Colonic mucosa (tissue), 4 donors: ENCODE measurements at regions not wholly inside any gene's neighbourhood (a gene's known extent, or its start where the extent isn't known, plus 50 kb on each side); places are given as distances from the start of the nearest gene placed in this dataset.
"Not testable (repeated sequence)": the region's sequence is repeated elsewhere in the genome, so short reads cannot be mapped to it uniquely, and the experiment has no call there.

Experiments used
- DNase-seq: peaks from one replicate; pipeline ENCODE4 v3.0.0-alpha.2; 2020
- H3K27ac ChIP-seq: fragments of 200-600 bp; one replicate; pipeline ENCODE4 v1.8.0; 2021
- H3K27me3 ChIP-seq: fragments of 200-600 bp; one replicate; pipeline ENCODE4 v1.8.0; 2021
- H3K36me3 ChIP-seq: fragments of 200-600 bp; one replicate; pipeline ENCODE4 v1.8.0; 2021
- H3K4me1 ChIP-seq: fragments of 200-600 bp; one replicate; pipeline ENCODE4 v1.8.0; 2021; ENCODE audit warnings: mild to moderate bottlenecking
- H3K4me3 ChIP-seq: fragments of 200-600 bp; one replicate; pipeline ENCODE4 v1.8.0; 2021
- H3K9ac ChIP-seq, 2 donors: one replicate each; pipeline ENCODE4 v1.7.0; 2013; ENCODE audit warnings: control low read depth in 2 of 2, low read depth in 2 of 2, low read length in 2 of 2
- H3K9me3 ChIP-seq: fragments of 200-600 bp; one replicate; pipeline ENCODE4 v1.8.0; 2021
- CTCF ChIP-seq: fragments of 200-600 bp; IDR thresholded peaks from one replicate; pipeline ENCODE4 v1.8.0; 2022; ENCODE audit warnings: antibody characterized with exemption, mild to moderate bottlenecking
- intact Hi-C: fragments of 100-400 bp; cut with DNase I; formaldehyde crosslinking; loops from one replicate; pipeline ENCODE4 v1.14.1; 2022
- donor health status: healthy.
- donor health status: DM: no; HTN: no; CAD: no.
- donor health status: DM: no; HTN: no; CAD: no.

- H3K4me3 ChIP-seq, result no peak overlapping the region
- no peaks in the 10 kb centered on the region for H3K27me3 ChIP-seq
- TF ChIP-seq CTCF, result no peak
- H3K36me3 ChIP-seq, result no peaks in the 10 kb centered on the region
- intact Hi-C loops, result no loop called here
- no peaks in the 10 kb centered on the region for H3K9me3 ChIP-seq
- H3K9ac ChIP-seq, result no peak overlapping the region
- H3K27ac ChIP-seq, result no peak overlapping the region
- DNase-seq, result no peak
- H3K4me1 ChIP-seq, result no peaks in the 10 kb centered on the region
Observed at GRCh38 chr10:64798297-64798696, 1277.1 kb downstream of the REEP3 start.

GRCh38 chr10:64808233-64808632, 1287.0 kb downstream of the REEP3 start:
- H3K9me3 ChIP-seq, H3K4me3 ChIP-seq, H3K27me3 ChIP-seq, H3K4me1 ChIP-seq, intact Hi-C loops, H3K9ac ChIP-seq, H3K36me3 ChIP-seq, H3K27ac ChIP-seq, DNase-seq: not testable (repeated sequence)

DNA sequence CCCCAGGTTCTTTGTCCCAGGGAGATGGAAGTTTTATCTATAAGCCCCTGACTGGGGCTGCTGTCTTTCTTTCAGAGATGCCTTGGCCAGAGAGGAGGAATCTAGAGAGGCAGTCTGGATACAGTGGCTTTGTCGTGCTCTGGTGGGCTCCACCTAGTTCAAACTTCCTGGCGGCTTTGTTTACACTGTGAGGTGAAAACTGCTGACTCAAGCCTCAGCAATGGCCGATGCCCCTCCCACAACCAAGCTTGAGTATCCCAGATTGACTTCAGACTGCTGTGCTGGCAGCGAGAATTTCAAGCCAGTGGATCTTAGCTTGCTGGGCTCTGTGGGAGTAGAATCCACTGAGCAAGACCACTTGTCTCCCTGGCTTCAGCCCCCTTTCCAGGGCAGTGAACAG, 1288.8 kb downstream of the REEP3 start:
- H3K27me3 ChIP-seq, intact Hi-C loops, H3K9me3 ChIP-seq, DNase-seq, H3K36me3 ChIP-seq, H3K4me3 ChIP-seq, H3K4me1 ChIP-seq, H3K27ac ChIP-seq, H3K9ac ChIP-seq: not testable (repeated sequence)

- Histone ChIP-seq H3K9me3 (no peaks in the 10 kb centered on the region), H3K9ac (no peak overlapping the region), H3K36me3 (no peaks in the 10 kb centered on the region), H3K4me3 (no peak overlapping the region), H3K27ac (no peak overlapping the region), H3K4me1 (no peaks in the 10 kb centered on the region), H3K27me3 (no peaks in the 10 kb centered on the region)
- DNase-seq, result no peak
- no peak for TF ChIP-seq CTCF
- intact Hi-C loops, result no loop called here
Observed at GRCh38 chr10:64813391-64813790, 1292.2 kb downstream of the REEP3 start.

DNA sequence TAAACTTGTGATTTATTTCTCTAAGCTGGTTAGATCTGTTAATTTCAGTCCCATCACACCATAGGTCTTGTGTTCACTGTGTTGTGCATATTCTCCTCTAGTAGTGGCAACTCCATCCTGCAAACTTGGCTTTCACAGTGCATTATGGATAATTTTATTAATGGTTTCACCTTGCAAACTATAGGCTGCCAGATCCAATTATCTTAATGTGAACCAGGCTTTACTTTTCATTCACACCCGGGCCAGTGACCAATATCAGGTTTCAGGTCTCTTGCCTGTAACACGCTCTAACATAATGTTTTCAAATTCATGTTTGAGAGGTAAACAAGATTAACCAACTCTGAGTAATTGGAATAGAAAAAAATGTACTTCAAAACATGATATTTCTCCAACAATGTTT, 1293.0 kb downstream of the REEP3 start:
- no peak for TF ChIP-seq CTCF
- Histone ChIP-seq H3K4me3 (no peak overlapping the region), H3K36me3 (no peaks in the 10 kb centered on the region), H3K9ac (no peak overlapping the region), H3K9me3 (no peaks in the 10 kb centered on the region), H3K27me3 (no peaks in the 10 kb centered on the region), H3K27ac (no peak overlapping the region), H3K4me1 (no peaks in the 10 kb centered on the region)
- intact Hi-C loops, result no loop called here
- no peak for DNase-seq

DNA sequence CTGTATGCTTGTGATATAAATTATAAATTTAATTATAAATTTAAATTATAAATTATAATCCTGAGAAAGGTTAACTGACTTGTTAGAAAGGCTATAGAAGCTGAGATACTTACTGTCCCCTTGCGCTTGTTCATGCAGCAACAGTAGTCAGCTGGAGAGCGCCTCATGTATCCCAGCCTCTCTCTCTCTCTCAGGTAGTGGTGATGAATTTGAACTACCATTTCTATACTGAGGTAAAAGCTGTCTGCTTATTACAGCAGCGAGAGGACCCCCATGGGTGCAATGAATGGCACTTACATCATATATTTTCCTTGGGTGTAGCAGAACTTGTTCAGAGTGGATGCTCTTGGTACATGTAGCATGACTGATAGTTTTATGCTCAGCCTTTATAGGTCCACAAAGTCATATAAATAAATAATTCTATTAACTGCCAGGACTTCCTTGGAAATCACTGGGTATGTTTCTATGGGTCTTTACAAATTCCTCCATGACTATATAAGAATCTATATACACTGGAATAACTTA, 1308.7 kb downstream of the REEP3 start:
- intact Hi-C loops, result no loop called here
- H3K4me1 ChIP-seq, result no peaks in the 10 kb centered on the region
- no peaks in the 10 kb centered on the region for H3K9me3 ChIP-seq
- no peak for TF ChIP-seq CTCF
- no peak overlapping the region for H3K4me3 ChIP-seq
- DNase-seq, result no peak
- no peaks in the 10 kb centered on the region for H3K36me3 ChIP-seq
- no peak overlapping the region for H3K27ac ChIP-seq
- no peaks in the 10 kb centered on the region for H3K27me3 ChIP-seq
- H3K9ac ChIP-seq, result no peak overlapping the region

DNA sequence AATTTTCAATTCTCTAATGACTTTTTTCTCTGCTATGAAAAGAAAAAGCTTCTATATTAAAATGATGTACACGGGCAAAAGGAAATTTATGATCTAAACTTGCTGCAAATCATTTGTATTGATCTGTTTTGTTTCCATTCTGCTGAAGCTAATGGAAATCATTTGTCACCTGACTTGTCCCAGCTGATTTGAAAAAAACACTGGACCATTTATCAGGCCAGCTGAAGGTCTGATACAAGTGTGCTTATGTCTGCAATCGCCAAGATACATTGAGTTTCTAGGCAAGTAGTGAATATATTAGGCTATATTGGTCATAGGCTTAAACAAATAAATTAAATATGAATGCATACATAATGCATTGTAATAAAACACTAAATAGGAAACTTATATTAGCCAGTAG, 1309.7 kb downstream of the REEP3 start:
- Histone ChIP-seq H3K27me3 (no peaks in the 10 kb centered on the region), H3K4me1 (no peaks in the 10 kb centered on the region)
- intact Hi-C loops, result no loop called here

More for the DNA sequence above, 1309.7 kb downstream of the REEP3 start:
- no peak overlapping the region for H3K27ac ChIP-seq
- no peak for DNase-seq
- no peak for TF ChIP-seq CTCF
- H3K36me3 ChIP-seq, result no peaks in the 10 kb centered on the region
- H3K9me3 ChIP-seq, result no peaks in the 10 kb centered on the region
- no peak overlapping the region for H3K9ac ChIP-seq
- no peak overlapping the region for H3K4me3 ChIP-seq
